ENCODE measurements at regions not wholly inside any gene's neighbourhood (a gene's known extent, or its start where the extent isn't known, plus 50 kb on each side); places are given as distances from the start of the nearest gene placed in this dataset.

DNA sequence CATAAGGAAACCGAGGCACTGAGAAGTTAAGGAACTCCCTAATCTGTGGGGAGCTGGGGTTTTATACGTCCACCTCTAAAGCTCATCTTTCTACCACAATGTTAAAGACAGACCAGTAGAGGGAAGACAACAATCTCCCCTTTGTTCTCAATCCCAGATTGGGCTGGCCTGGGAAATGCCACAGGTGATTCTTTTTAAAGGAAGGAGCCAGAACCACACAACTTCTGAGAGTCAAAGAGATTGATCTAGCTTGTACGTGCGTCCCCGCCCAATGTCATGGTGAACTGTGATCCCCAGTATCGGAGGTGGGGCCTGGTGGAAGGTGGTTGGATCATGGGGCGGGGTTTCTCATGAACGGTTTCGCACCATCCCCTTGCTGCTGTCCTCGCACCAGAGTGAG lies 81.8 kb upstream of the LCLAT1 start:
- H3K36me3 Mint-ChIP-seq: no peaks in the 10 kb centered on the region
- Histone ChIP-seq H3K79me2 (ENCODE audit: insufficient read depth, low read length) (no peaks in the 10 kb centered on the region), H3K4me1 (ENCODE audit: control insufficient read depth in 1 of 2, insufficient read depth in 2 of 2, low read length in 2 of 2) (no peaks in the 10 kb centered on the region), H4K20me1 (ENCODE audit: insufficient read depth, low read length) (no peaks in the 10 kb centered on the region), H3K9ac (ENCODE audit: insufficient read depth, low read length, poor library complexity, severe bottlenecking) (no peak overlapping the region), H2AFZ (ENCODE audit: insufficient read depth, low read depth, low read length, poor library complexity, severe bottlenecking) (no peak overlapping the region), H3K27ac (ENCODE audit: low read depth in 1 of 2, low read length in 2 of 2) (no peak overlapping the region), H3K9me3 (replicated peaks in 1 of 2; ENCODE audit: control insufficient read depth in 1 of 2, insufficient read depth in 1 of 2, low read length in 2 of 2) (no peaks in the 10 kb centered on the region), H3K4me2 (replicated peaks; ENCODE audit: extremely low read depth, low read length, poor library complexity, severe bottlenecking) (no peak overlapping the region), H3K36me3 (replicated peaks in 1 of 2; ENCODE audit: control insufficient read depth in 1 of 2, insufficient read depth in 2 of 2, low read length in 2 of 2) (no peaks in the 10 kb centered on the region), H3K27me3 (ENCODE audit: control insufficient read depth in 2 of 2, insufficient read depth in 2 of 2, low read length in 2 of 2) (no peaks in the 10 kb centered on the region), H3K4me3 (replicated peaks in 1 of 3; ENCODE audit: low read depth in 2 of 3, low read length in 3 of 3) (no peak overlapping the region)
- no peak overlapping the region for H3K4me3 Mint-ChIP-seq
- H3K27ac Mint-ChIP-seq: no peak overlapping the region
- no peak for DNase-seq
- intact Hi-C loops (cut with micrococcal nuclease): no loop called here
- H3K27me3 Mint-ChIP-seq (ENCODE audit: low read depth in 3 of 3): peaks cover 5 to 22% (median 22%) of the 10 kb centered on the region in 3 donors
- TF ChIP-seq CTCF (IDR thresholded peaks at IDR 0.05): no peak
- H3K9me3 Mint-ChIP-seq: peaks cover 0 to 3% (median 0%) of the 10 kb centered on the region in 7 donors
- WGBS (ENCODE audit: insufficient coverage): 100% methylated on average over 4 of the region's 10 CpGs
- H3K4me1 Mint-ChIP-seq: no peaks in the 10 kb centered on the region

- H3K4me1 Mint-ChIP-seq: no peaks in the 10 kb centered on the region
Observed at GRCh38 chr2:30366199-30366691, 80.8 kb upstream of the LCLAT1 start.

More at GRCh38 chr2:30366199-30366691, 80.8 kb upstream of the LCLAT1 start:
- Histone ChIP-seq H4K20me1 (ENCODE audit: insufficient read depth, low read length) (no peaks in the 10 kb centered on the region), H3K4me2 (replicated peaks; ENCODE audit: extremely low read depth, low read length, poor library complexity, severe bottlenecking) (no peak overlapping the region), H3K4me3 (replicated peaks in 1 of 3; ENCODE audit: low read depth in 2 of 3, low read length in 3 of 3) (no peak overlapping the region), H3K9me3 (replicated peaks in 1 of 2; ENCODE audit: control insufficient read depth in 1 of 2, insufficient read depth in 1 of 2, low read length in 2 of 2) (no peaks in the 10 kb centered on the region), H3K27ac (ENCODE audit: low read depth in 1 of 2, low read length in 2 of 2) (no peak overlapping the region), H2AFZ (ENCODE audit: insufficient read depth, low read depth, low read length, poor library complexity, severe bottlenecking) (no peak overlapping the region), H3K27me3 (ENCODE audit: control insufficient read depth in 2 of 2, insufficient read depth in 2 of 2, low read length in 2 of 2) (no peaks in the 10 kb centered on the region), H3K36me3 (replicated peaks in 1 of 2; ENCODE audit: control insufficient read depth in 1 of 2, insufficient read depth in 2 of 2, low read length in 2 of 2) (no peaks in the 10 kb centered on the region), H3K9ac (ENCODE audit: insufficient read depth, low read length, poor library complexity, severe bottlenecking) (no peak overlapping the region), H3K4me1 (ENCODE audit: control insufficient read depth in 1 of 2, insufficient read depth in 2 of 2, low read length in 2 of 2) (no peaks in the 10 kb centered on the region), H3K79me2 (ENCODE audit: insufficient read depth, low read length) (no peaks in the 10 kb centered on the region)
- Mint-ChIP-seq H3K27ac (no peak overlapping the region), H3K9me3 (peaks cover 0 to 3% (median 0%) of the 10 kb centered on the region in 7 donors), H3K36me3 (no peaks in the 10 kb centered on the region), H3K4me3 (no peak overlapping the region), H3K27me3 (ENCODE audit: low read depth in 3 of 3) (peaks cover 5 to 21% (median 20%) of the 10 kb centered on the region in 3 donors)
- intact Hi-C loops (cut with micrococcal nuclease): no loop called here
- no peak for TF ChIP-seq CTCF (IDR thresholded peaks at IDR 0.05)
- DNase-seq: no peak
- WGBS (ENCODE audit: insufficient coverage): 16% methylated on average over 8 of the region's 10 CpGs

Data from CD14-positive monocyte (primary cell).